ENCODE measurements at regions not wholly inside any gene's neighbourhood (a gene's known extent, or its start where the extent isn't known, plus 50 kb on each side); places are given as distances from the start of the nearest gene placed in this dataset.
"Not testable (repeated sequence)": the region's sequence is repeated elsewhere in the genome, so short reads cannot be mapped to it uniquely, and the experiment has no call there.

- DNase-seq (ENCODE audit: low spot score): no peak
- in situ Hi-C loops (cut with HindIII; ENCODE audit: low sequenced_read_pairs): no loop called here
Observed at GRCh38 chr2:4695281-4695861, 992.0 kb downstream of the DCDC2C start.

GRCh38 chr2:4715065-4715464 is 977.1 kb upstream of the SOX11 start:
- no peak for DNase-seq (ENCODE audit: low spot score)
- in situ Hi-C loops (cut with HindIII; ENCODE audit: low sequenced_read_pairs): no loop called here

GRCh38 chr2:4718777-4719176 is 973.4 kb upstream of the SOX11 start:
- no peak for DNase-seq (ENCODE audit: low spot score)
- in situ Hi-C loops (cut with HindIII; ENCODE audit: low sequenced_read_pairs): no loop called here

DNA sequence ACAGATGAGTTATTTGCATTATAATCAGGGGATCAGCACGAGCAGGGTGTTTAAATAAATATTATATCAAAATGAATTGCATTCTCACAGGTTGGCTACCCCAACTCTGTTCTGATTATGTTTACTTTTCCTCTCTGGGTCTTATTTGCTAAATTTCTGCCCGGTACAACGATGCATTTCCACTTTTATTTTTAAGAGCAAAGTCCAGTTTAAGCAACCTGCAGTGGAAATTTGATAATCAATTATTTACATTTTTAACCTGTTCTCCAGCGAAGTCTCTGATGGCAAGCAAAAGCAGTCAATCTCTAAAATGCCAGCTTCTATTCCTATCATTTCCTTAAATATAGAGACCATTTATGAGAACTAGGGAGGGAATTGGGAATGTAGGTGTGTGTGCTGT is 966.6 kb upstream of the SOX11 start:
- DNase-seq (ENCODE audit: low spot score): no peak
- in situ Hi-C loops (cut with HindIII; ENCODE audit: low sequenced_read_pairs): no loop called here

GRCh38 chr2:4732560-4732959 is 959.6 kb upstream of the SOX11 start:
- in situ Hi-C loops (cut with HindIII; ENCODE audit: low sequenced_read_pairs): no loop called here

GRCh38 chr2:4745056-4745991 is 946.9 kb upstream of the SOX11 start:
- in situ Hi-C loops (cut with HindIII; ENCODE audit: low sequenced_read_pairs): no loop called here
- DNase-seq (ENCODE audit: low spot score): peak; percentile 20

More at GRCh38 chr2:4732560-4732959, 959.6 kb upstream of the SOX11 start:
- no peak for DNase-seq (ENCODE audit: low spot score)

GRCh38 chr2:4753721-4754120 is 938.5 kb upstream of the SOX11 start:
- no peak for DNase-seq (ENCODE audit: low spot score)
- in situ Hi-C loops (cut with HindIII; ENCODE audit: low sequenced_read_pairs): no loop called here

DNA sequence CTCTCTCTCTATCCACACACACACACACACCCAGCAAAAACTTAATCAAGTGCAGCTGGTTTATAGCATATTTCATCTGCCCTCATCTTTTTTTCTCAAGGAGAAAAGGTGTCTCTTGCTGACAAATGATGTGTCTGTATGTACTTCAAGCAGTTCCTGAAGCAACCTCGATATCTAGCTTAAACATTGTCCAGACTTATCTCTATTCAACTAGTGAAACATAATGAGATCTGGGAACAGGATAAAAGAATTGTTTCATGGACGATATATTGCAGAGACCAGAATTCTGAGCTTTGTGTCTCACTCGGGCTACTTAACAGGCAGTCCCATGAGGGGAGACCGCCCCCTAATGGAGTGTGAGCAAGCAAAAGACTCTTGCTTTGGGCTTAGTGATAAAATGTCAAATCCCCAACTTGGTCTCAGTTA is 929.2 kb upstream of the SOX11 start:
- no peak for DNase-seq (ENCODE audit: low spot score)
- in situ Hi-C loops (cut with HindIII; ENCODE audit: low sequenced_read_pairs): no loop called here

DNA sequence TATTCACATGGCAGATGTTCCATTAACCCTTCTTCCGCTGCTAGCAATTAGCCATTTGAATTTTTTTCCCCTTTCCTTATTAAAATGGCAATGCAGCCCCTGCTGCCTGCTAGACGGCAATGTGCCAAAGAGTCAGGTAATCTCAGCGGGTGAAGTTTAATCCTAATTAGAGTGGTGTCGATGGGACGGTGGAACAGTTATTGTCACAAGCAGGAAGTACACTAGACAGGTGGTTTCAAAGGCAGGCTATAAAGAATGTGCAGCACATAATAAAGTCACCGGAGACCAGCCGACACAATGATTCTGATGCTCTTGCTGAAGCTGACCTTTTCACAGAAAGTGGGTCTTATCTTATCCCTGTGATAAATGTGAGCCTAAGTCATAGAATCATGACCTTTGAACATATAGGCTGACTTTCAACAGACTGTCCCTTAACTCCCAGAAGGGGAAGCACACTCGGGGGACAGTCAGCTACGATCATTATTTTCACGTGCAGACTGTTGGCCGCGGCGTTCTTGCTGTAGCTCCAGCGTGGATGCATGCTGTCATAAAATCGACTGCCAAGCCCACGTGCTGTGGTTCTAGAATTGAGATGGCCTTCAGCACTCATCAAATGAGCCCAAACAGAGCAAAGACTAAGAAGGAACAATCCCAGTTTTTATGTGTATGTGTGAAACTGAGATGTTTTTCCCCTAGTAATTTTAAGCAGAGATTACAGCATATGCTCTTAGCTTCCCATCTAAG is 926.2 kb upstream of the SOX11 start:
- no peak for DNase-seq (ENCODE audit: low spot score)
- in situ Hi-C loops (cut with HindIII; ENCODE audit: low sequenced_read_pairs): no loop called here

DNA sequence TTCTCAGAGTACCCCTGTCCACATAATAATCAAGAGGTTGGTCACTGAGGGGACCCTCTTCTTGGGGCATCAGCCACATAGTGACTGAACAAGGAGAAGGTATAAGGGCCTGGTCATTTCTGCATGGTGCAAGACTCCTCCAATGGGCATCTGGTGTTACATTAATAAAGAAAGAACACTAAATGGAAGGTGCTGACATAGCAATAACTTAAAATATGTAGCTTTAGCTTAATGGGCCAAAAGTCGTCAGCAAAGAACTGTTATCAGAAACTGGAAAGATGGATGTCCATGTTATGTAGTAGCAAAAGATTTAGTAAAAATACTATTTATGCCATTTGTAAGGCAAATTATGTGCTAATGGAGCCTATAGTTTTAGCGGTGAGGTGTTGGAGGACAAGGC is 916.5 kb upstream of the SOX11 start:
- in situ Hi-C loops (cut with HindIII; ENCODE audit: low sequenced_read_pairs): no loop called here
- DNase-seq (ENCODE audit: low spot score): no peak

GRCh38 chr2:4780679-4781078 is 911.5 kb upstream of the SOX11 start:
- no peak for DNase-seq (ENCODE audit: low spot score)
- in situ Hi-C loops (cut with HindIII; ENCODE audit: low sequenced_read_pairs): no loop called here

GRCh38 chr2:4782647-4783046 is 909.5 kb upstream of the SOX11 start:
- no peak for DNase-seq (ENCODE audit: low spot score)
- in situ Hi-C loops (cut with HindIII; ENCODE audit: low sequenced_read_pairs): no loop called here

DNA sequence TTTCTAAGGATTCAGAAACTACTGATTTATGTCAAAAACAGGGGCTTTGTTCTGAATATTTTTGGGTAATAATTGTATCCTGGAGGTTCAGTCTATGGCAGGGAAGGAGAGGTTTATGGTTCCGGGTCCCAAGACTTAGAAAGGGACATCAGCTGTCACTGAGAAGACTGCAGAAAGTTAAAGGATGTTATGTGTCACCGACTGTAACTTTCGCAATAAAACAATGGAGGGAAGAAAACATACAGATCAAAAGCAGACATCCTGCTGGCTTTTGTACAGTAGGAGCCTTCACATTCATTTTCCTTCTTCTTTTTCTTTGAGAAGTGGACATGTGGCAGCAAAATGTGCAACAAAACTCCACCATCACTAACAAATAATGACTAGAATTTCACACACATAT is 900.7 kb upstream of the SOX11 start:
- in situ Hi-C loops (cut with HindIII; ENCODE audit: low sequenced_read_pairs): no loop called here
- DNase-seq (ENCODE audit: low spot score): no peak

DNA sequence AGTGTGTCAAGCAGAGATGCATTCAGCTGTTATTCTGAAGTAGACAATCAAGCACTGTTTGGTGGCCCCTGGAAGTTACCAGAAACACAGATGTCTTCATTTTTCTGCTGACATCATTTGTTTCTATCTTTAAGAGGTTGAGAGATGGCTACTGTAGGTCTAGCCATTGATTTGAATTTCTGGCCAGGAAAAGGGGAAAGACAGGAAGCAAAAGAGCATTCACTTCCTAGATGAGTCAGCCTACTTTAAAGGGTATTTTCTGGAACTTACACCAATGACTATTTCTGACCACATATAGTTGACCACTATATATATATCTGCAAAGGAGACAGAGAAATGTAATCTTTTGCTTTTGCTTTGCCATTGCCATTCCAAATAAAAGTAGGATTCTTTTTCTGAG is 900.1 kb upstream of the SOX11 start:
- no peak for DNase-seq (ENCODE audit: low spot score)
- in situ Hi-C loops (cut with HindIII; ENCODE audit: low sequenced_read_pairs): no loop called here

DNA sequence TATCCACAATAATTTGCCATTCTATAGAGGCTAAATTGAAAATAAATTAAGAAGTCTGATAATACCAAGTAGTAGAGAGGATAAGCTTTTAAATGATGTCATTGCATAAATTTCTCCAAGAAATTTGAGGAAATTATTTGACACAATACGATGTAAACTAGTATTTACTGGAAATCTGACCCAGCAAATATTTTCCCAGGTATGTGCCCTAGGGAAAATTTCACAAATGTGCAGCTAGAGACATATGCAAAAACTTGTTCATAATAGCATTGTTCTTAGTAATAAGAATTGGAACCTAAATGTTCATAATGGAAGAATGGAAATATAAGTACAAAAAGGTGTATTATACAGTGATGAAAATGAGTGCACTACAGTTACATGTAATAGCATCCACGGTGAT is 888.8 kb upstream of the SOX11 start:
- in situ Hi-C loops (cut with HindIII; ENCODE audit: low sequenced_read_pairs): no loop called here

DNA sequence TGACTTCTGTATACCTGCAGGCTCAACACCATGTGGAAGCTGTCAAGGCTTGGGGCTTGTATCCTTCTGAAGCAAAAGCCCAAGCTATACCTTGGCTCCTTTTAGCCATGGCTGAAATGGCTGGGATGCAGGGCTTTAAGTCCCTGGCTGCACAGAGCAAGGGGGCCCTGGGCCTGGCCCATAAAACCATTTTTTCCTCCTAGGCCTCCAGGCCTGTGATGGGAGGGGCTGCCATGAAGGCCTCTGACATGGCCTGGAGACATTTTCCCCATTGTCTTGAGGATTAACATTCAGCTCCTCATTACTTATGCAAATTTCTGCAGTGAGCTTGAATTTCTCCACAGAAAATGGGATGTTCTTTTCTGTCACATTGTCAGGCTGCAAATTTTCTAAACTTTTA is 878.0 kb upstream of the SOX11 start:
- DNase-seq (ENCODE audit: low spot score); in situ Hi-C loops (cut with HindIII; ENCODE audit: low sequenced_read_pairs): not testable (repeated sequence)

More for the DNA sequence above, 888.8 kb upstream of the SOX11 start:
- DNase-seq (ENCODE audit: low spot score): no peak

DNA sequence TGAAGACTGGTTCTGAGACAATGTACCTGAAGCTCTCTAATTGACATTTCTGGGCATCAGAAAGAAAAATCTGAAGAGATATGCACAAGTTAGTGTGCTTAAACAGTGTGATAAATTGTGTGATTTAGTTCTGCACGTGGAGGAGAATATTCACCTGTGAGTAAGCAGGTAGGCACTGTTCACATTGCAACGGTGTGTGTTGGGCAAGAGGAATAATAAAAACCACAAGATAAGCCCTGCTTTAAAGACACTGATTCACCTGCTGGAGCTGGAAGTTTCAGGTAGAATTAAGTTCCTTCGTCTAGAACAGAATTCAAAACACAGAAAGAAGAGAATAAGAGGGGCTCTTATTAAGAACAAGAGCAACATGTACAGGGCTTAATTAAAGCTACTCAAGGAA is 864.3 kb upstream of the SOX11 start:
- in situ Hi-C loops (cut with HindIII; ENCODE audit: low sequenced_read_pairs): no loop called here

DNA sequence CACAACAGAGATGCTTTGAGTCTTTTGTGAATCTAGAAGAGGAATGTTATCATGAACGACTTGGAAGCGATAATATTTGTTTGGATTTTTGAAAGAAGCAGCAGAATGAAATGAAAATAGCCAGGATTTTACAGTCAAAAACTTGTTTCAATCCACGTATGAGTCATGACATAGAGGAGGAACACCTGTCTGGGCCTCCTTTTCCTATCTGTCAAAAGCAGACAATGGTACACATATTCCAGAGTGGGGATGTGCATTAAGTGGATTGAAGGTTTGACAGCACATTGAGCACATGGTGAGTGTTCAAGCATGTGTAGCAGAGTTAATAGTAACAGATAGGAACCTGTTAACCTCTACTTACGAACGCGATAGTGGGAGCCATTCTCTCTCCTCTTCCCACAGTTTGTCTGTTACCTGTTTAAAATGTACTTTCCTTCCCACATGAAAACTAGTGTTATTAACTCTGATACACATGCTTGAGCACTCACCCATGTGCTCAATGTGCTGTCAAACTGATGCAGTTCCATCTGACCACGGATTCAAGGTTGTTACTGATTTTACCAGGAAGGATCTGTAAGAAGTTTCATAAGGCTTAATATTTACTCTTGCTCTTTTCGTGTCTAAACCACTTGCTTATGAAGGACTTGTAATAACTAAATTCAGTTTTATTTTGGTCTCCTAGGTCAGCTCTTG is 863.4 kb upstream of the SOX11 start:
- DNase-seq (ENCODE audit: low spot score): no peak
- in situ Hi-C loops (cut with HindIII; ENCODE audit: low sequenced_read_pairs): no loop called here

More for the DNA sequence above, 864.3 kb upstream of the SOX11 start:
- DNase-seq (ENCODE audit: low spot score): no peak

DNA sequence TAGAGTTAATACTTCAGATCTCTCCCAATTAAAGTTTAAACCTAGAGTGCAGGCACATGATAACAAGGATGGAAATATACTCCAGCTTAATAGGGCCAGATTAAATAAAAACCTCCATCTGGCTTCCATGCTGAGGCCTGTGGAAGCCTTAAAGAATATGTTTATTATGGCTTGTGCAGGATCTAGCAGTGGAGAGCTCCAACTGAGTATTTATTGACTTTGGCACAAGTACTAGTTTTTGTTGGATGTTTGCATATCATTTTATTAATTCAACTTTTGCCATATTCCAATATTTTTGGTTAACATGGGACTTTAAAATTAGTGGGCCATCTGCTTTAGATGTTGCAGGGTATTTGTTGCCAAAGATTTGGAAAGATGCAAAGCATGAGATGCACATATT is 860.4 kb upstream of the SOX11 start:
- DNase-seq (ENCODE audit: low spot score): no peak
- in situ Hi-C loops (cut with HindIII; ENCODE audit: low sequenced_read_pairs): no loop called here

Measured in G401 (cell line).